WTC11 (cell line): ENCODE measurements at regions not wholly inside any gene's neighbourhood (a gene's known extent, or its start where the extent isn't known, plus 50 kb on each side); places are given as distances from the start of the nearest gene placed in this dataset.

Experiments used
- ATAC-seq: fragments of 200-7000 bp; cut with Tn5 transposase; 2 replicates; pipeline ENCODE4 v1.10.0; 2021; ENCODE audit warnings: mild to moderate bottlenecking, moderate library complexity
- CTCF ChIA-PET: fragments of 300-600 bp; sonication (Branson Sonifier 250); formaldehyde crosslinking; loops from one replicate; lab custom pipeline; 2021; ENCODE audit warnings: antibody characterized with exemption; lab: Charles Lee
- POLR2A ChIA-PET: fragments of 350-600 bp; sonication (Branson Sonifier 250); formaldehyde crosslinking; loops from one replicate; lab custom pipeline; 2021; ENCODE audit warnings: antibody characterized with exemption; lab: Charles Lee
- DNase-seq: peaks from one replicate; pipeline ENCODE4 v3.0.0; 2021; ENCODE audit warnings: low spot score
- H3K27ac Mint-ChIP-seq: 2 replicates; pipeline ENCODE4 v1.8.0; 2021; ENCODE audit warnings: mixed read lengths
- H3K27me3 Mint-ChIP-seq: 2 replicates; pipeline ENCODE4 v1.8.0; 2021; ENCODE audit warnings: low read depth, mild to moderate bottlenecking, moderate library complexity, mixed read lengths
- H3K36me3 Mint-ChIP-seq: 2 replicates; pipeline ENCODE4 v1.8.0; 2021; ENCODE audit warnings: mixed read lengths
- H3K4me1 Mint-ChIP-seq: 2 replicates; pipeline ENCODE4 v1.8.0; 2022; ENCODE audit warnings: mixed read lengths
- H3K4me3 Mint-ChIP-seq: 2 replicates; pipeline ENCODE4 v1.8.0; 2021; ENCODE audit warnings: mild to moderate bottlenecking, moderate library complexity, mixed read lengths
- H3K9me3 Mint-ChIP-seq: 2 replicates; pipeline ENCODE4 v1.8.0; 2021; ENCODE audit warnings: mixed read lengths
- ESRRA ChIP-seq: sonication (generic); formaldehyde crosslinking; IDR thresholded peaks from 2 replicates; pipeline ENCODE4 v1.8.1; 2022; ENCODE audit warnings: mild to moderate bottlenecking, missing genetic modification reagents, borderline replicate concordance
- NFE2L1 ChIP-seq: sonication (generic); formaldehyde crosslinking; IDR thresholded peaks from 2 replicates; pipeline ENCODE4 v1.8.1; 2023; ENCODE audit warnings: missing genetic modification reagents
- NR1H2 ChIP-seq: sonication (generic); formaldehyde crosslinking; IDR thresholded peaks from 2 replicates; pipeline ENCODE4 v1.9.0; 2021; ENCODE audit warnings: mild to moderate bottlenecking, moderate library complexity, missing genetic modification reagents
- SOX15 ChIP-seq: fragments of 250-450 bp; sonication (Bioruptor Pico); IDR thresholded peaks from 2 replicates; pipeline ENCODE4 v1.9.0; 2021; ENCODE audit warnings: mild to moderate bottlenecking
- ZNF138 ChIP-seq: sonication (generic); formaldehyde crosslinking; conservative IDR thresholded peaks from 2 replicates; pipeline ENCODE4 v1.8.1; 2022; ENCODE audit warnings: mild to moderate bottlenecking, moderate library complexity, missing genetic modification reagents
- ZNF219 ChIP-seq: sonication (generic); formaldehyde crosslinking; IDR thresholded peaks from 2 replicates; pipeline ENCODE4 v1.8.0; 2023; ENCODE audit warnings: missing genetic modification reagents, mild to moderate bottlenecking, borderline replicate concordance
- TF ChIP-seq, protein P1 (sequence below): sonication (generic); formaldehyde crosslinking; IDR thresholded peaks from 2 replicates; pipeline ENCODE4 v1.8.0; 2023; ENCODE audit warnings: mild to moderate bottlenecking, missing genetic modification reagents
- TF ChIP-seq, protein P2 (sequence below): sonication (generic); formaldehyde crosslinking; IDR thresholded peaks from 2 replicates; pipeline ENCODE4 v1.8.0; 2022; ENCODE audit warnings: missing genetic modification reagents
- TF ChIP-seq, protein P3 (sequence below): sonication (generic); formaldehyde crosslinking; IDR thresholded peaks from 2 replicates; pipeline ENCODE4 v1.8.1; 2022; ENCODE audit warnings: mild to moderate bottlenecking, missing genetic modification reagents, moderate library complexity, borderline replicate concordance
- TF ChIP-seq, protein P4 (sequence below): fragments of 250-450 bp; sonication (Bioruptor Pico); conservative IDR thresholded peaks from 2 replicates; pipeline ENCODE4 v1.9.0; 2021; ENCODE audit warnings: mild to moderate bottlenecking
- TF ChIP-seq, protein P5 (sequence below): sonication (generic); formaldehyde crosslinking; IDR thresholded peaks from 2 replicates; pipeline ENCODE4 v1.8.1; 2023; ENCODE audit warnings: mild to moderate bottlenecking, moderate library complexity, missing genetic modification reagents
- TF ChIP-seq, protein P6 (sequence below): sonication (generic); formaldehyde crosslinking; IDR thresholded peaks from 2 replicates; pipeline ENCODE4 v1.8.1; 2023; ENCODE audit warnings: mild to moderate bottlenecking, missing genetic modification reagents
- TF ChIP-seq, protein P7 (sequence below): sonication (generic); formaldehyde crosslinking; IDR thresholded peaks from 2 replicates; pipeline ENCODE4 v1.8.0; 2022; ENCODE audit warnings: mild to moderate bottlenecking, missing genetic modification reagents

DNA sequence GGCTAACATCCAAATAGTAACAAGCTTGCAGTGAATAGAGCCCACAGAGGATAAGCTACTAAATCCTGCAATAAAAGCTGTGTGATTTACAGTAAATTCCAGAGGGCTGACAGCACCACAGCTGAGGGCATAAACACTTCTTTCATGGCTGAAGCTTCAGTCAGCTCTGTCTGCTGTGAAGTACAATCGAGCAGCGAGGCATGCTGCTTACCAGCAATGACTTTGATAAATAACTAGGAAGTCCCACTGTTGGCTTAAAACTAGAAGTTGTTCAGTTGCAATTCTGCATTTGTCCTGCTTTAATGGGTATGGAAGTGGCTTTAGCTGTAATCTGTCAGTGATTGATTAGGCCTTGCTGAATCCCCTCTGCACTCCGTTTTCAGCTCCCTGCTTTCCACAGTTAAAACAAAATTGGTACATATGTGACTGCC, 65.2 kb upstream of the FIGN start:
- ATAC-seq (no peak), DNase-seq (no peak)
- TF ChIP-seq, protein P1, sequence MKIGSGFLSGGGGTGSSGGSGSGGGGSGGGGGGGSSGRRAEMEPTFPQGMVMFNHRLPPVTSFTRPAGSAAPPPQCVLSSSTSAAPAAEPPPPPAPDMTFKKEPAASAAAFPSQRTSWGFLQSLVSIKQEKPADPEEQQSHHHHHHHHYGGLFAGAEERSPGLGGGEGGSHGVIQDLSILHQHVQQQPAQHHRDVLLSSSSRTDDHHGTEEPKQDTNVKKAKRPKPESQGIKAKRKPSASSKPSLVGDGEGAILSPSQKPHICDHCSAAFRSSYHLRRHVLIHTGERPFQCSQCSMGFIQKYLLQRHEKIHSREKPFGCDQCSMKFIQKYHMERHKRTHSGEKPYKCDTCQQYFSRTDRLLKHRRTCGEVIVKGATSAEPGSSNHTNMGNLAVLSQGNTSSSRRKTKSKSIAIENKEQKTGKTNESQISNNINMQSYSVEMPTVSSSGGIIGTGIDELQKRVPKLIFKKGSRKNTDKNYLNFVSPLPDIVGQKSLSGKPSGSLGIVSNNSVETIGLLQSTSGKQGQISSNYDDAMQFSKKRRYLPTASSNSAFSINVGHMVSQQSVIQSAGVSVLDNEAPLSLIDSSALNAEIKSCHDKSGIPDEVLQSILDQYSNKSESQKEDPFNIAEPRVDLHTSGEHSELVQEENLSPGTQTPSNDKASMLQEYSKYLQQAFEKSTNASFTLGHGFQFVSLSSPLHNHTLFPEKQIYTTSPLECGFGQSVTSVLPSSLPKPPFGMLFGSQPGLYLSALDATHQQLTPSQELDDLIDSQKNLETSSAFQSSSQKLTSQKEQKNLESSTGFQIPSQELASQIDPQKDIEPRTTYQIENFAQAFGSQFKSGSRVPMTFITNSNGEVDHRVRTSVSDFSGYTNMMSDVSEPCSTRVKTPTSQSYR (CRISPR knock-in tag), result no peak
- TF ChIP-seq, protein P2, sequence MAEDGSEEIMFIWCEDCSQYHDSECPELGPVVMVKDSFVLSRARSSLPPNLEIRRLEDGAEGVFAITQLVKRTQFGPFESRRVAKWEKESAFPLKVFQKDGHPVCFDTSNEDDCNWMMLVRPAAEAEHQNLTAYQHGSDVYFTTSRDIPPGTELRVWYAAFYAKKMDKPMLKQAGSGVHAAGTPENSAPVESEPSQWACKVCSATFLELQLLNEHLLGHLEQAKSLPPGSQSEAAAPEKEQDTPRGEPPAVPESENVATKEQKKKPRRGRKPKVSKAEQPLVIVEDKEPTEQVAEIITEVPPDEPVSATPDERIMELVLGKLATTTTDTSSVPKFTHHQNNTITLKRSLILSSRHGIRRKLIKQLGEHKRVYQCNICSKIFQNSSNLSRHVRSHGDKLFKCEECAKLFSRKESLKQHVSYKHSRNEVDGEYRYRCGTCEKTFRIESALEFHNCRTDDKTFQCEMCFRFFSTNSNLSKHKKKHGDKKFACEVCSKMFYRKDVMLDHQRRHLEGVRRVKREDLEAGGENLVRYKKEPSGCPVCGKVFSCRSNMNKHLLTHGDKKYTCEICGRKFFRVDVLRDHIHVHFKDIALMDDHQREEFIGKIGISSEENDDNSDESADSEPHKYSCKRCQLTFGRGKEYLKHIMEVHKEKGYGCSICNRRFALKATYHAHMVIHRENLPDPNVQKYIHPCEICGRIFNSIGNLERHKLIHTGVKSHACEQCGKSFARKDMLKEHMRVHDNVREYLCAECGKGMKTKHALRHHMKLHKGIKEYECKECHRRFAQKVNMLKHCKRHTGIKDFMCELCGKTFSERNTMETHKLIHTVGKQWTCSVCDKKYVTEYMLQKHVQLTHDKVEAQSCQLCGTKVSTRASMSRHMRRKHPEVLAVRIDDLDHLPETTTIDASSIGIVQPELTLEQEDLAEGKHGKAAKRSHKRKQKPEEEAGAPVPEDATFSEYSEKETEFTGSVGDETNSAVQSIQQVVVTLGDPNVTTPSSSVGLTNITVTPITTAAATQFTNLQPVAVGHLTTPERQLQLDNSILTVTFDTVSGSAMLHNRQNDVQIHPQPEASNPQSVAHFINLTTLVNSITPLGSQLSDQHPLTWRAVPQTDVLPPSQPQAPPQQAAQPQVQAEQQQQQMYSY (CRISPR knock-in tag), result no peak
- TF ChIP-seq, protein P3, sequence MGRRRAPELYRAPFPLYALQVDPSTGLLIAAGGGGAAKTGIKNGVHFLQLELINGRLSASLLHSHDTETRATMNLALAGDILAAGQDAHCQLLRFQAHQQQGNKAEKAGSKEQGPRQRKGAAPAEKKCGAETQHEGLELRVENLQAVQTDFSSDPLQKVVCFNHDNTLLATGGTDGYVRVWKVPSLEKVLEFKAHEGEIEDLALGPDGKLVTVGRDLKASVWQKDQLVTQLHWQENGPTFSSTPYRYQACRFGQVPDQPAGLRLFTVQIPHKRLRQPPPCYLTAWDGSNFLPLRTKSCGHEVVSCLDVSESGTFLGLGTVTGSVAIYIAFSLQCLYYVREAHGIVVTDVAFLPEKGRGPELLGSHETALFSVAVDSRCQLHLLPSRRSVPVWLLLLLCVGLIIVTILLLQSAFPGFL, result no peak
- no peak for TF ChIP-seq NFE2L1
- TF ChIP-seq SOX15 (CRISPR knock-in tag), result no peak
- TF ChIP-seq ZNF138 (CRISPR knock-in tag), result no peak
- no peak for TF ChIP-seq ZNF219 (CRISPR knock-in tag)
- TF ChIP-seq, protein P4, sequence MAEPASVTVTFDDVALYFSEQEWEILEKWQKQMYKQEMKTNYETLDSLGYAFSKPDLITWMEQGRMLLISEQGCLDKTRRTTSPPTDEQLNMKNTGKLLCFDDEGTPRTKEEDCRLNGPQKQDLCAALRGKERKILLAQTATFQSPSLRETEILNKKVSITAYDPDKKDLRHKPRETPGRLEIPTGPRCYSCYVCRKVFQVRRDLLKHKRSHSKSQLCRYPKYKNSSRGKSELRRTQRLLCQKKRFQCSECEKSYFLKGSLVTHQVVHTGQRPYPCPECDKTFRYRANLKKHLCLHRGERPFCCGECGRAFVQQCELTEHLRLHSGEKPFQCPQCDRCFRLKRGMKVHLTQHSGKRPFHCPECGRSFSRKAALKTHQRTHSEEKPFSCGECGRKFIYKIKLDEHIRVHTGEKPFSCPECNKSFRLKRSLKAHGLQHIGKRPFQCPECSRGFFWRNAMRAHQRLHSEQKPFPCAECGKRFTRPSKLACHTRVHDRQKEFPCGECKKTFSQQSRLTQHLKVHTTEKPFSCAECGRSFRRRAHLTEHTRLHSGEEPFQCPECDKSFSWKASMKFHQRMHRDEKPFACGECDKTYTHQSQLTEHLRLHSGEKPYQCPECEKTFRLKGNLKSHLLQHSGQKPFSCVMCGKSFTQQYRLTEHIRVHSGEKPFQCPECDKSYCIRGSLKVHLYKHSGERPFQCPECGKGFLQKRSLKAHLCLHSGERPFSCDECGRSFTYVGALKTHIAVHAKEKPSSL (CRISPR knock-in tag), result no peak
- no peak for TF ChIP-seq NR1H2 (CRISPR knock-in tag)
- TF ChIP-seq, protein P5, sequence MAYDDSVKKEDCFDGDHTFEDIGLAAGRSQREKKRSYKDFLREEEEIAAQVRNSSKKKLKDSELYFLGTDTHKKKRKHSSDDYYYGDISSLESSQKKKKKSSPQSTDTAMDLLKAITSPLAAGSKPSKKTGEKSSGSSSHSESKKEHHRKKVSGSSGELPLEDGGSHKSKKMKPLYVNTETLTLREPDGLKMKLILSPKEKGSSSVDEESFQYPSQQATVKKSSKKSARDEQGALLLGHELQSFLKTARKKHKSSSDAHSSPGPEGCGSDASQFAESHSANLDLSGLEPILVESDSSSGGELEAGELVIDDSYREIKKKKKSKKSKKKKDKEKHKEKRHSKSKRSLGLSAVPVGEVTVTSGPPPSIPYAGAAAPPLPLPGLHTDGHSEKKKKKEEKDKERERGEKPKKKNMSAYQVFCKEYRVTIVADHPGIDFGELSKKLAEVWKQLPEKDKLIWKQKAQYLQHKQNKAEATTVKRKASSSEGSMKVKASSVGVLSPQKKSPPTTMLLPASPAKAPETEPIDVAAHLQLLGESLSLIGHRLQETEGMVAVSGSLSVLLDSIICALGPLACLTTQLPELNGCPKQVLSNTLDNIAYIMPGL (CRISPR knock-in tag), result no peak
- TF ChIP-seq, all 79 proteins: peak for 0
- H3K27ac Mint-ChIP-seq, result no peak overlapping the region
- no peaks in the 10 kb centered on the region for H3K9me3 Mint-ChIP-seq
- no peak overlapping the region for H3K4me3 Mint-ChIP-seq
- H3K27me3 Mint-ChIP-seq, result no peaks in the 10 kb centered on the region
- no peaks in the 10 kb centered on the region for H3K36me3 Mint-ChIP-seq
- ChIA-PET POLR2A (no interaction called here), CTCF (no interaction called here)
- H3K4me1 Mint-ChIP-seq, result no peaks in the 10 kb centered on the region

DNA sequence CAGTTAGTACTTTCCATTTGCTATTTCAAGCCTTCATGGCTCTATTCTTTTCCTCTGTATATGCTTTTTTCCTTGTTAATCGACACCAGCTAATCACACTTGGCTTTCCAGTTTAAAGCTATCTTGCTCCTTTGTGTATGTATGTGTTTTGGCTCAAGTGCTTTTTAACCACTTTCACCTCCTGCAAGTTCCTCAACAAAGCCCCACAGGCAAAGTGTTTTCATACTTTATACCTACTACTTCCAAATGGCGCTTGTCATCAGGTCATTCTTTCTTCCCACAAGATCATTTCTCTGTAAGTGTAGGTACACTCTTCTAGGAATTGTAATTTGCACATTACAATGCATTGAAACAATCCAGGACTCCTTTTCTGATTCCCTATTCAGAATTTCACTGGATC, 64.0 kb upstream of the FIGN start:
- Mint-ChIP-seq H3K36me3 (no peaks in the 10 kb centered on the region), H3K4me1 (0 out of 2 replicates have a peak, but pooled peaks cover 3% of the 10 kb centered on the region), H3K27ac (no peak overlapping the region), H3K9me3 (no peaks in the 10 kb centered on the region), H3K4me3 (no peak overlapping the region), H3K27me3 (no peaks in the 10 kb centered on the region)
- no peak for ATAC-seq
- CTCF ChIA-PET, result no interaction called here
- TF ChIP-seq, protein P6, sequence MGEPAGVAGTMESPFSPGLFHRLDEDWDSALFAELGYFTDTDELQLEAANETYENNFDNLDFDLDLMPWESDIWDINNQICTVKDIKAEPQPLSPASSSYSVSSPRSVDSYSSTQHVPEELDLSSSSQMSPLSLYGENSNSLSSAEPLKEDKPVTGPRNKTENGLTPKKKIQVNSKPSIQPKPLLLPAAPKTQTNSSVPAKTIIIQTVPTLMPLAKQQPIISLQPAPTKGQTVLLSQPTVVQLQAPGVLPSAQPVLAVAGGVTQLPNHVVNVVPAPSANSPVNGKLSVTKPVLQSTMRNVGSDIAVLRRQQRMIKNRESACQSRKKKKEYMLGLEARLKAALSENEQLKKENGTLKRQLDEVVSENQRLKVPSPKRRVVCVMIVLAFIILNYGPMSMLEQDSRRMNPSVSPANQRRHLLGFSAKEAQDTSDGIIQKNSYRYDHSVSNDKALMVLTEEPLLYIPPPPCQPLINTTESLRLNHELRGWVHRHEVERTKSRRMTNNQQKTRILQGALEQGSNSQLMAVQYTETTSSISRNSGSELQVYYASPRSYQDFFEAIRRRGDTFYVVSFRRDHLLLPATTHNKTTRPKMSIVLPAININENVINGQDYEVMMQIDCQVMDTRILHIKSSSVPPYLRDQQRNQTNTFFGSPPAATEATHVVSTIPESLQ (CRISPR knock-in tag), result no peak
- no peak for TF ChIP-seq ESRRA (CRISPR knock-in tag)
- TF ChIP-seq, protein P7, sequence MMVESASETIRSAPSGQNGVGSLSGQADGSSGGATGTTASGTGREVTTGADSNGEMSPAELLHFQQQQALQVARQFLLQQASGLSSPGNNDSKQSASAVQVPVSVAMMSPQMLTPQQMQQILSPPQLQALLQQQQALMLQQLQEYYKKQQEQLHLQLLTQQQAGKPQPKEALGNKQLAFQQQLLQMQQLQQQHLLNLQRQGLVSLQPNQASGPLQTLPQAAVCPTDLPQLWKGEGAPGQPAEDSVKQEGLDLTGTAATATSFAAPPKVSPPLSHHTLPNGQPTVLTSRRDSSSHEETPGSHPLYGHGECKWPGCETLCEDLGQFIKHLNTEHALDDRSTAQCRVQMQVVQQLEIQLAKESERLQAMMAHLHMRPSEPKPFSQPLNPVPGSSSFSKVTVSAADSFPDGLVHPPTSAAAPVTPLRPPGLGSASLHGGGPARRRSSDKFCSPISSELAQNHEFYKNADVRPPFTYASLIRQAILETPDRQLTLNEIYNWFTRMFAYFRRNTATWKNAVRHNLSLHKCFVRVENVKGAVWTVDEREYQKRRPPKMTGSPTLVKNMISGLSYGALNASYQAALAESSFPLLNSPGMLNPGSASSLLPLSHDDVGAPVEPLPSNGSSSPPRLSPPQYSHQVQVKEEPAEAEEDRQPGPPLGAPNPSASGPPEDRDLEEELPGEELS (CRISPR knock-in tag), result no peak
- TF ChIP-seq, all 79 proteins: peak for 0
- no peak for DNase-seq
- POLR2A ChIA-PET, result no interaction called here
